IPS-20b (cell line): ENCODE measurements at regions not wholly inside any gene's neighbourhood (a gene's known extent, or its start where the extent isn't known, plus 50 kb on each side); places are given as distances from the start of the nearest gene placed in this dataset.
"Not testable (repeated sequence)": the region's sequence is repeated elsewhere in the genome, so short reads cannot be mapped to it uniquely, and the experiment has no call there.

Source experiments
- H3K27ac ChIP-seq: one replicate; pipeline ENCODE4 v1.5.1; 2013; ENCODE audit warnings: low read length
- H3K27me3 ChIP-seq: 2 replicates; pipeline ENCODE4 v1.6.1; 2013; ENCODE audit warnings: mild to moderate bottlenecking, low read length, inconsistent platforms; ENCODE audit not compliant: insufficient read depth
- H3K36me3 ChIP-seq: 2 replicates; pipeline ENCODE4 v1.6.1; 2013; ENCODE audit warnings: low read depth, mild to moderate bottlenecking, inconsistent platforms, low read length, moderate library complexity; ENCODE audit not compliant: insufficient read depth
- H3K4me1 ChIP-seq: 2 replicates; pipeline ENCODE4 v1.6.1; 2013; ENCODE audit warnings: mild to moderate bottlenecking, control low read depth, inconsistent platforms, low read length, moderate library complexity; ENCODE audit not compliant: insufficient read depth
- H3K4me3 ChIP-seq: 2 replicates; pipeline ENCODE4 v1.5.1; 2013; ENCODE audit warnings: mild to moderate bottlenecking, low read length, inconsistent platforms
- H3K9ac ChIP-seq: 2 replicates; pipeline ENCODE4 v1.6.1; 2013; ENCODE audit warnings: low read depth, mild to moderate bottlenecking, inconsistent platforms, low read length, moderate library complexity
- H3K9me3 ChIP-seq: 2 replicates; pipeline ENCODE4 v1.6.1; 2013; ENCODE audit warnings: mild to moderate bottlenecking, low read depth, low read length, inconsistent platforms; ENCODE audit not compliant: insufficient read depth

- peaks cover 94% of the 10 kb centered on the region for H3K9me3 ChIP-seq
- H3K27me3 ChIP-seq, result no peaks in the 10 kb centered on the region
- H3K4me1 ChIP-seq, result no peaks in the 10 kb centered on the region
- no peaks in the 10 kb centered on the region for H3K36me3 ChIP-seq
- H3K27ac ChIP-seq, result no peak overlapping the region
- no peak overlapping the region for H3K4me3 ChIP-seq
- no peak overlapping the region for H3K9ac ChIP-seq
Observed at GRCh38 chr19:56969759-56970178, 129.2 kb upstream of the PEG3 start.

GRCh38 chr19:56971230-56971629 is 130.7 kb upstream of the PEG3 start:
- H3K9me3 ChIP-seq, result peaks cover 92% of the 10 kb centered on the region
- no peak overlapping the region for H3K4me3 ChIP-seq
- H3K27me3 ChIP-seq, result no peaks in the 10 kb centered on the region
- no peaks in the 10 kb centered on the region for H3K4me1 ChIP-seq
- H3K36me3 ChIP-seq, result no peaks in the 10 kb centered on the region
- H3K27ac ChIP-seq, result no peak overlapping the region
- H3K9ac ChIP-seq, result no peak overlapping the region

DNA sequence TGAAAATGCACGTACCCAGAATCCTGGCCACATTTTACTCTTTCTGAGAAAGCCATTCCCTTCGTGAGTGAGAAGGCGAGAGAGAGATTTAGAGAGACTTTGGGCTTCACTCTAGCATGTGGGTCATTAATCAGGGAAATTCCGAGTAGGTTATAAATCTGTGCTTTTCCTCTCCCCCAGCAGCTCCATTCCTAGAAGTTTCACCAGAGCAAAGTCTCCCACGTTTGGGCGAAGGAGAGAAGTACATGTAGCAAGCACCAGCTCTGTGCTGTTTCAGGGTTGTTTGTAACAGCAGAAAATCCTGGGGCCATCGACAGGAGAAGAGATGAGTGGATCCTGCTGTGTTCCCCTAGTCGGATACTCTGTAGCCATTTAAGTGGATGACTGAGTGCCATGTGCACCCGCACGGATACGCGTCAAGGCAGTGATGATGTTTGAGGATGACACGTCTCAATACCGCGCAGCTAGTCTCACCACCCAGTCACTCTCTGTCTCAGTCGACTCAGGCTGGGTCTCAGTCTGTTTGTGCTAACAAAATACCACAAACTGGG is 131.8 kb upstream of the PEG3 start:
- H3K4me1 ChIP-seq, result no peaks in the 10 kb centered on the region
- no peak overlapping the region for H3K27ac ChIP-seq
- H3K4me3 ChIP-seq, result no peak overlapping the region
- no peaks in the 10 kb centered on the region for H3K36me3 ChIP-seq
- no peak overlapping the region for H3K9ac ChIP-seq
- H3K27me3 ChIP-seq, result no peaks in the 10 kb centered on the region
- peaks cover 92% of the 10 kb centered on the region for H3K9me3 ChIP-seq

DNA sequence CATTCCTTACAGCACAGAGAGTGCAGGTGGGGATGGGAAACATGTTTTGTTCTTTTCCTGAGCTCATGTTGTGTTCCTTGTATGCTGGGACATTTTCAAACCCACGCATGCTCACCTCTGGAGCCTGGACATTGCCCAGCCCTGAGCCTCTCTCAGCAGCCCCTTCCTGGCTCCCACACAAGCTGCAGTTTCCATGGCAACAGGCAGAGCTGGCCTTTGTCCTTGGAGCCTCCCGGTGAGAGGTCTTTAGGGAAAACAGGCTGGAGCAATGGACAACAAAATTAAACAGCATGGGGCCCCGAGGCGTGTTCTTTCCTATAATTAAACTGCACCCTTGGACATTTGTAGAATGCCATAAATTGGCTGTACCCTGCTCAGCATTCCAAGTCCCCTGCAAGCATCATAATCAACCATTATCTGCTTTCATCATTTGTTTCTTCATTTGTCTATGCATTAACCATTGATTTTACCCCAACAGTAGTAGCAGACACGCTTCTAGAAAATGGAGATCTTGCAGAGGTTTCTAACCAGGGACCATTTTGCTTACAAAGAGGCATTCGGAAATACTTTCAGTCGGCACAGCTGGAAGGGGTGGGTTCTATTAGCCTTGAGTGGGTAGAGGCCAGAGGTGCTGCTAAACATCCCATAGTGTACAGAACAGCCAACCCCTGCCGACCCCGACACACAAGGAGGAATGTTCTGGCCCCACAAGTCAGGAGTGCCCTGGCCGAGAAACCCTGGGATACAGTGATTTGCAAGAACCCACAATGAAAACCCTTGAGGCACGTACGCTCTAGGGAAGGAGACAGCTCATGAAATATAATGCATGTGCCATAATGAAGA is 133.4 kb upstream of the PEG3 start:
- peaks cover 94% of the 10 kb centered on the region for H3K9me3 ChIP-seq
- H3K36me3 ChIP-seq, result no peaks in the 10 kb centered on the region
- H3K4me1 ChIP-seq, result no peaks in the 10 kb centered on the region
- no peak overlapping the region for H3K9ac ChIP-seq
- H3K4me3 ChIP-seq, result no peak overlapping the region
- no peaks in the 10 kb centered on the region for H3K27me3 ChIP-seq
- H3K27ac ChIP-seq, result no peak overlapping the region

DNA sequence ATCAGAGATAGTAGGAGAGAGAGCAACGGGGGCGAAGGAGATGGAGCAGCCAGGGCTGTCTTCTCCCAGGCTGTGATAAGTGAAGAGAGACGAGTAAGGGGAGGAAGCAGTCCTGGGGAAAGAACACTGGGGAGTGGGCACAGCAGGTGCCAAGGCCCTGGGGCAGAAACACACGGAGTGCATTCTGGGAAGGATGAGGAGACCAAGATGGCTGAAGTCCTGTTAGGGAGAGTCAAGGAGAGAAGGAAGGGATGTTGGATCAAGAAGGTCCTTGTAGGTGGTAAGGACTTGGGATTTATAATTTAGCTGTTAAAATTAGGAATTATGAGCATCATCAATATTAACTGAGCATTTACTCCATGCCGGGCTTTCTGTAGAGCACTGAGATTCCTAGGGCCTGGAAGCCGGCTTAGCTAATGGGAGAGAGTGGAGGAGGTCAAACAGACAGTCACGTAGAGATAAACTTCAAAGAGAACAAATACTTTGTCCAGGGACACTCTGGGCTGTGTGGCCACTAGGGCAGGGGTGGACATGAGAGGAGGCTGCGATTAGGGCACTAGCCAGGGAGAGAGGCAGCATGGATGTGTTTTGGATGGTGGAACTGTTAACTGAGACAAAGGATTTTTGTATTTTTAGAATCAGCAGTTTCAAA is 134.2 kb upstream of the PEG3 start:
- H3K9ac ChIP-seq, result no peak overlapping the region
- no peak overlapping the region for H3K27ac ChIP-seq
- no peaks in the 10 kb centered on the region for H3K4me1 ChIP-seq
- no peak overlapping the region for H3K4me3 ChIP-seq
- no peaks in the 10 kb centered on the region for H3K27me3 ChIP-seq
- no peaks in the 10 kb centered on the region for H3K36me3 ChIP-seq
- H3K9me3 ChIP-seq, result peaks cover 94% of the 10 kb centered on the region

- H3K27me3 ChIP-seq, result no peaks in the 10 kb centered on the region
- H3K36me3 ChIP-seq, result no peaks in the 10 kb centered on the region
- no peak overlapping the region for H3K9ac ChIP-seq
- peaks cover 93% of the 10 kb centered on the region for H3K9me3 ChIP-seq
- no peak overlapping the region for H3K27ac ChIP-seq
- H3K4me3 ChIP-seq, result no peak overlapping the region
- H3K4me1 ChIP-seq, result no peaks in the 10 kb centered on the region
Observed at GRCh38 chr19:56976300-56976699, 135.8 kb upstream of the PEG3 start.

- Histone ChIP-seq H3K4me3 (no peak overlapping the region), H3K9me3 (peaks cover 95% of the 10 kb centered on the region), H3K4me1 (no peaks in the 10 kb centered on the region), H3K36me3 (no peaks in the 10 kb centered on the region), H3K9ac (no peak overlapping the region), H3K27me3 (no peaks in the 10 kb centered on the region), H3K27ac (no peak overlapping the region)
Observed at GRCh38 chr19:56976995-56977906, 136.7 kb upstream of the PEG3 start.

GRCh38 chr19:56978023-56978565 is 137.6 kb upstream of the PEG3 start:
- no peak overlapping the region for H3K9ac ChIP-seq
- H3K4me3 ChIP-seq, result no peak overlapping the region
- no peaks in the 10 kb centered on the region for H3K27me3 ChIP-seq
- H3K4me1 ChIP-seq, result no peaks in the 10 kb centered on the region
- H3K27ac ChIP-seq, result no peak overlapping the region
- H3K36me3 ChIP-seq, result no peaks in the 10 kb centered on the region
- peaks cover 93% of the 10 kb centered on the region for H3K9me3 ChIP-seq

GRCh38 chr19:56980326-56980725 is 139.5 kb upstream of the USP29 start:
- peaks cover 94% of the 10 kb centered on the region for H3K9me3 ChIP-seq
- H3K4me1 ChIP-seq, H3K4me3 ChIP-seq, H3K27ac ChIP-seq, H3K9ac ChIP-seq, H3K36me3 ChIP-seq, H3K27me3 ChIP-seq: not testable (repeated sequence)

DNA sequence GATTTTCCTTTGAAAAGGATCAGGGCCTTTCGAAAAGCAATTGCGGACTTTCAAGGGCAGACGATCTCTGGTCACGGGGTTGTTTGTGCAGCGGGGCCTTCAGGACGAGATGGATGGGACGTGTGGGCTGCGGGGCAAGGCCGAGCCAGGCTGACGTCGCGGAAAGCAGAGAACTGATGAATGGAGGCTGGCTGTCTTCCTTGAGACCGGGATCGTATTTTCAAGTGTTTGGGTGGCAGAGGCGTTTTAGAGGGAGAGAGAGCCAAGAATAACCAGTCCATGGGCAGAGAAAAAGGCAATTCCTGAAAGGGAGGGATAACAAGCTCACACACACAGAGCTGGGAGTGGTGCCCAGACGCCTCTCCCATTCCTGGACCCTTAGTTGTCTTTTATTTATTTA is 138.9 kb upstream of the USP29 start:
- Histone ChIP-seq H3K9ac (no peak overlapping the region), H3K9me3 (peaks cover 94% of the 10 kb centered on the region)

GRCh38 chr19:56981440-56981839 is 138.3 kb upstream of the USP29 start:
- peaks cover 95% of the 10 kb centered on the region for H3K9me3 ChIP-seq
- not testable (repeated sequence) for H3K4me1 ChIP-seq, H3K27me3 ChIP-seq, H3K27ac ChIP-seq, H3K9ac ChIP-seq, H3K36me3 ChIP-seq, H3K4me3 ChIP-seq

More for the DNA sequence above, 138.9 kb upstream of the USP29 start:
- no peaks in the 10 kb centered on the region for H3K27me3 ChIP-seq
- H3K4me3 ChIP-seq, result no peak overlapping the region
- no peaks in the 10 kb centered on the region for H3K4me1 ChIP-seq
- H3K36me3 ChIP-seq, result no peaks in the 10 kb centered on the region
- H3K27ac ChIP-seq, result no peak overlapping the region
